ENCODE measurements at regions not wholly inside any gene's neighbourhood (a gene's known extent, or its start where the extent isn't known, plus 50 kb on each side); places are given as distances from the start of the nearest gene placed in this dataset.

GRCh38 chr2:128841803-128842202 is 523.1 kb upstream of the HS6ST1 start:
- TF ChIP-seq CTCF (IDR thresholded peaks at IDR 0.05) (no peak), EZH2 (IDR thresholded peaks at IDR 0.05) (no peak), EZH2phosphoT487 (IDR thresholded peaks at IDR 0.05) (no peak)

All from neural progenitor cell (in vitro differentiated cells).